ENCODE measurements at regions not wholly inside any gene's neighbourhood (a gene's known extent, or its start where the extent isn't known, plus 50 kb on each side); places are given as distances from the start of the nearest gene placed in this dataset.
A peak's percentile ranks its signal among the peaks of the same experiment; 100 is the strongest.

DNA sequence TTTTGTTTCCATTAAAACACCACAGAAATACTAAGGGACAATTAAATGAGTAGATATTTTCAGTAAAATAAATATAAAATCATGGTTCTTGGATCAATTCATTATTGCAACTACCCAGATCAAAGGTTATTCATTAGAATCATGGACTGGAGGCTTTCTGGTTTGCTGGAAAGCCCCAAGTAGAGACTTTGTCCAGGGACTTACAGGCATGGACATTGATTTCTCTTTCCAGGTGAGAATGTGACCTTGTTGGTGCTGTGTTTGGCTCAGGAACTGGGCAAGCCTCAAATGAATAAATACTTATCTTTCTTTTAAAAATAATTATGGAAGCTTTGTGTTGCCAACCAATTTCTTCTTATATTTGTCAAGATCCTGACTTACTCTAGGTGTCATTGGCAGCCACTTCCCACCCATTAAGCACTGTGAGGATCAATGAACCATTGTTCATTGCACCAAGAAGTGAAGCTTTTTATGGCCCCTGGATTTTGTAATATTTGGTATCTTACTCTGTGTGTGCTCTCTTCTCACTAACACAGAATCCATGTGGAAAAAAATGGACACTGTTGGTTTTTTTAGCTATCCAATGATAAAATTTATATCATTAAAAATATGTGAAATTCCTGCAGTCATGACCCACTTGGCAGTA is 205.8 kb upstream of the NRXN1 start:
- no peak for DNase-seq

DNA sequence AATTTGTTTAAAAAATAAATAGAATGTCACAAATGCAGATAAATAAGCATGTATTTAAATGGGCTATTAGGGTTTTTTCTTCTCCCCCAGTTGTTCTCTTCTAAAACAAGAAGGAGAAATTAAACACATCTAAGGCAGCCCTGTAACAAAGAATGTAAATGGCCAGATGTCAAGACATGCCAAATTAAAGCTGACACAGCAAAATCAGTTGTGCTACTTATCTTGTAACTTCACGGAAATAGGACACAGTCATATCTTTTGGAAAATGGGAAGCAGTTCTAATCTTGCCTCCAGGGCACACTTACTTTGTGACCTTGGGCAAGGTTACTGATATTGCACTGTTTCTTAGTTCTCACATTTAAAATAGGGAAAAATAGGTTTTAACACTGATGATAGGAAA is 200.1 kb upstream of the NRXN1 start:
- no peak for DNase-seq

DNA sequence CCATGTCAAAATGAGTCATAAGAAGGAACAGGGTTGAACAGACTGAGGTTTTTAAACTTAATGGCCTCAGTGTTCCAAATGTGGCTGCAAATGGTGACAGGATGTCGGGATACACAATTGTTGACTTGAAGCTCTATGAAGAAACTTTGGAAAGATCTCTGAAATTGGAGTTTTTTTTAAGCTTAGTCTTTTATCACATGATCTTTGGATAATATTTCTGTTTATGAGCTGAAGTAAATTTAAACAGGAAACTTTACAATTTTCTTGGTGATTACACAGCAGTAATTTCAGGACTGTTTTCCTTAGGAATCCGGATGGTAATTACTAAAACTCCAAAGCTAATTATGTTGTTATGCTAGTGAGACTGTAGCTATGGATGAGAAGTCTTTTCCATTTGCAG is 199.1 kb upstream of the NRXN1 start:
- no peak for DNase-seq

DNA sequence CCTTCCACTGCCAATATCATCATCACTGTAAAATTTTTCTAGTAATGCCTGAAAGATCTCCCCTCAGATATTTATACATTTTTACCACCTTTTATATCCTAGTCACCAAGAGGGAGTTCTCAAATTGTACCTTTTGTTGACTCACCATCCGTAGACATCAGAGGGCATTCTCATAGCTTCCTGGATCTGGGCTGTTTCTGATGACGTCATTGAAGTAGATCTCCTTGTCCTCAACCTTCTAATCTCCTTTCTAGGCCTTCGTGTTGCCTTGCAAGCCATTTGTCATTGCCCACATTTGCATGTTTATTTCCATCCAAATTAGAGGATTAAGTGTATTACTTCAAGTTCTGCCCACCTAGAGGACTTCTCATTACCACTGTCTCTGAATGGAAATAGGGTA is 193.4 kb upstream of the NRXN1 start:
- DNase-seq, result no peak

DNA sequence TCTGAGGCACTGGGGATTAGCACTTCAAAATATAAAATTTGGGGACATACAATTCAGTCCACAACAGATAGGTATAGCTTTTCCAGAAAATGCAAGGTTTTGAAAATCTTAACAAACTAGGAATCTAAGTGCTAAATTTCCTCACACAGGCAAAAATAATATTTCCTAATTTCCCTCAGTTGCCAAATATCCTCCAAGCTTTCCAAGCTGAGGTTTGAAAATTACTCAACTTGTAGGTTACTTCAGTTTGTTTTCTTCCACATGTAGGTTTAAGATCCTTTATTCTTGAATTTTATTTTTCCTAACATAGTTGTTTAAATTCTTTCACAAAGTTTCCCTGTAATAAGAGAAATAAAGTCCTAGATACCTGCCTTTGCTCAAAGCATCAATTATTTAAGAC is 192.9 kb upstream of the NRXN1 start:
- no peak for DNase-seq

DNA sequence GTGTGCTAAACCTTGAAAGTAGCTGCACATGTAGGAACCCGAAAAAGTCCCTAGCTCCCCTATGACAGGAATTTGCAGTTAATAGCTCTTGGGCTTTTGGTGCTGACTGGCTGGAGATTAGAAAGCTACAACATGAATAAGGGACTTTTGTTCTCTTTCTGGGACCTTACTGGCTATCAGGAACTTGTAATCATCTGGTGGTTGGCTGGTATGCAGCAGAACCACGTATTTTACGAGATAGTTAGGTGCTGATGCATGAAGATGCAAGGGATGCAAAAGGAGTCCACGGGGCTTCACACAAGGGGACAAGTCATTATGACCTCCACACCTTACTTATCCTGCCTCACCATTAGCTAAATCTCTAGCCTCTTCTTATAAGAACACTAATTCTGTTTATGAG is 190.2 kb upstream of the NRXN1 start:
- DNase-seq, result no peak

DNA sequence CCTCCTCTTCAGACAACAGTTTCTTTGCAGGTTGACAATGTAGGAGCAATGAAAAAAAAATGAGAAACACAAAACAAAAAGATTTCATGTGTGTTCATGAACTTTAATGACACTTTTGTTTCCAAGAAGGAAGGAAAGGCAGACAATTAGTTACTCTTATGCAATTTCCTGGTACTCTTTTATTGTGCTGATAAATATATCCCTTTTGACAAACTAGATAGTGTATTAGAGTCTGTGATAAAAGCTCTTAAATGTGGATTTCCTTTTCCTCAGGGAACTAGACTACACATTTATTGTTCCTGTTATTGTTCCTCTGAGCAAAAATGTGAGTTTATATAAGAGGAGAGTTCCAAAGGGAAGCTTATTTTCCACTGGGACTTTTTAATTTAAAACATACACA is 188.7 kb upstream of the NRXN1 start:
- no peak for DNase-seq

DNA sequence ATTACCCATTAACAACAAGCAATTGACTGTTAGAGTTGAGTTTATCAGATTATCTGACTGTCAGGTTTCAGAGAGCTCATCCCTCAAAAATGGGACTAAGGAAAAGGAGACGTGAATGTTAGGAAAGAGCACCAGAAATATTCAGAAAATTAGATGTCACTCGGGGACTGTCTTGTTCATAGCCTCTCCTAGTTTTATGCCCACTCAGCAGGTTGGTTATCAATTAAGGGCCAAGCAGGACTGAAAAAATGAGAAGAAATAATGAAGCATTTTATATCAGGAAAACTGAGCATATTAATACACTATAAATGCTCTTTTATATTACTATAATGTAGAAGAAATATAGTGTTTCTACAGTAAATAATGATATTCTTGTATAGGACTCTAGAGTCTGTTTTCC is 188.1 kb upstream of the NRXN1 start:
- no peak for DNase-seq

DNA sequence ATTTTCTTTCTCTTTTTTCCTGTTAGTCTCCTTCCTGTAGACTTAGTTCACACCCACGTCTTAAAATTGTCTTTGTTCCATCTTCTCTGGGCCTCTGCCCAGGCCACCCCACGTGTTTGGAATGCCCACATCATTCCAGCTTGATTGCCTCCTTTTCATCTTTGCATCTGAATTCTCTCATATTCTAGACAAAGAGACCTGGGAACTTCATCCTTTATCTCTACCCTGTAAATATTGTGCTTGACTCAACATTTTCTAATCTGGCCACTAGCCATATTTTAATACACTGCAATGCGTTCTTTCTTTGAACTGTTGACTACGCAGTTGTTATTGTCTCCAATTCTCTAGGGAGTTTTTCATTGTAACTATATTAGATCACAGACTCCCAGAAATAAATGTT is 187.5 kb upstream of the NRXN1 start:
- no peak for DNase-seq

DNA sequence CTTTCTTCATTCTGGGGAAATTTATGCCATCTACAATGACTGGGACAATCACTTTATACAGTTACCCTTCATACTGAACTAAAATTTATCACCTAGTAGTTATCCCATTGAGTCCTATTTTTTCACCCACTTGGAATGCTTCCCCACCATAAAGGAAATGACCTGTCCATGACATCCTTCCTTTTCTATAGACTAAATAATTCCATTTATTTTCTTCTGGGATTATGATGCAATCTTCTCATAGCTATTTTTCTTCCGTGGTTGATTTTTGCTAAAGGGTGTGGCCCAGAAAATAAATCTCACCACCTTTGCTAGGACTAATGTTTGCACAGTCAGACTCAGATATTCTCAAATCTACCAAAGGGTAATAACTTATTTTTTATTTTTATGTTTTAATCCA is 186.1 kb upstream of the NRXN1 start:
- no peak for DNase-seq

DNA sequence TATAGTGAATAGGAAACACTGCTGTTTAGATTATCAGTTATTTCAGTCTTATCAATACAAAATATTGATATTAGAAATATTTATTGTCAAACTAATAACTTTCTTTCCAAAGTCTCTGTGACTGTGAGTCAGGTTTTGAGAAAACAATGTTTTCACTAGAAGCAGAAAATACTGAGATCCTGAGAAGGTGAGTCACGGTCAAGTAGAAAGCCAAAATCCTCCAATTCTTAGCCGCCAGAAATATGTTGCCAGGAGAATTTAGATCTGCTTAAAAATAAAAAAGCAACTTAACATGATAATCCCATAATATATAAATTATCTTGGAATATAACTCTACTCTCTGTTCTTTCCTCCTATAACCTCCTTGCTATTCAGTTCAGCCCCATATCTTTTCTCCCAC is 181.9 kb upstream of the NRXN1 start:
- no peak for DNase-seq

DNA sequence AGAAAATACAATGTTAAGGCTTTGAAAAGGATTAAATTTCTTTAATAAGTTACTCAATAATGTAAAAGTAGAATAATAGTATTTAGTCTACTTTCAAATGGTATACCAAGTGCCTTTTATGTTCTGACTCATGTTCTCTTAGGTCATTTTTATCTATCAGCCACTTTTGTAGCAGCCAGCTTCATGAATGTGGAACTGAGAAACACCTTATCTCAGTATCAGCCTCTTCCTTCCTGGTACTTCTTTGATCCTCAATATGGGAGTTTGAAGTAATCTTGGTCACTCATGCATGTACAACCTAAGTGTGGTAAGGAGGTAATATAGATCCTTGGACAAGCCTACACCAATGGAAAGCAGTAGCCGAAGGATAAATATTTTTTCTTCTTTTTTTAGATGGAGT is 180.4 kb upstream of the NRXN1 start:
- DNase-seq, result no peak

DNA sequence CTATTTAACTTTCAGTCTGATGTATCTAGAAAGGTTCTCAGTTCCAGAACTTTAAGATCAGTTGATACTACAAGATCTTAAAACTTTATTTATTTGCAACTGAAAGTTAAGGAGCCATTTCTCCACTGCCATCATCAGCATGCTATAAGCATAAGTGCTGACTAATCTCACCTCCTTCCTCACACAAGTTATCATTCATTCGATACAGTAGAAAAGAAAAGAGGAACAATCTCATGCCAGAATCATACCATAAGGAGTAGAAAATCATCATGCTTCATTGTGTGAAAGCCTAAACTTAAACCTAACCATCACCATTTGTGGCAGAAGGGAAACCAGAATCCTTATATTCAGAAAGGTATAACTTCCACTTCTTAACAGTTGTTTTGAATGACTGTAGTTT is 176.6 kb upstream of the NRXN1 start:
- no peak for DNase-seq

DNA sequence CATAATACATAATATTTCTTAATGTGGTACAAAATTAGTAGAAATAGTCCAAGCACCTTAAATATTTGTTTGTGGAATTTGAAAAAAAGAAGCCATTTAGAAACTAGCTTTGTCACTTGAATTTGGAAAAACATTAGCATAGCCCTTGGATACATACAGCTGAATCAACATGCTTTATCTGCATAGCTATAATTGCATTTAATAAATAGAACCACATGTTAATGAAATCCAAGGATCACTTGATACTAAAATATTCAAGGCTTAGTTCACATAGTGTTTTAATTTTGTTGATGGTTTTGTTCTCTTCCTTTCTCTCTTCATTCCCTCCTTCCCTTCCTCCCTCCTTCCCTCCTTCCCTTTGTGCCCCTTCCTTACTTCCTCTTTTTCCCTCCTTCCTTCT is 169.4 kb upstream of the NRXN1 start:
- DNase-seq, result no peak

DNA sequence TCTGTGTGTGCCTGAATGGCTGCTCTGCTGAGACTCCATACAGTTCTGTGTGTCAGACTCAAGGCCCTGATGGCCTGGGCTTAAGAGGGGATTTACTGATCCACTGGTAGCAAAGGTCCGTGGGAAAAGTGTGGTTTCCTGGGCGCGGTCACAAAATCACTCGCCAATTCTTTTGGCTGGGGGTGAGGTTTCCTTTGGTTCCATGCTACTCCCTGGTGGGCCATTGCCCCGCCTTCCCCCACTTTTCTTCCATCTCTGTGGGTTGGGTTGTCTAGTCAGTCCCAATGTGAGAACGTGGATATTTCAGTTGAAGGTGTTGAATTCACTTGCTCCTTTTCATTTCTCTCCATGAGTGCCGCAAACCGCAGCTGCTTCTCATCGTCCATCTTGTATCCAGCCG is 162.7 kb upstream of the NRXN1 start:
- no peak for DNase-seq

DNA sequence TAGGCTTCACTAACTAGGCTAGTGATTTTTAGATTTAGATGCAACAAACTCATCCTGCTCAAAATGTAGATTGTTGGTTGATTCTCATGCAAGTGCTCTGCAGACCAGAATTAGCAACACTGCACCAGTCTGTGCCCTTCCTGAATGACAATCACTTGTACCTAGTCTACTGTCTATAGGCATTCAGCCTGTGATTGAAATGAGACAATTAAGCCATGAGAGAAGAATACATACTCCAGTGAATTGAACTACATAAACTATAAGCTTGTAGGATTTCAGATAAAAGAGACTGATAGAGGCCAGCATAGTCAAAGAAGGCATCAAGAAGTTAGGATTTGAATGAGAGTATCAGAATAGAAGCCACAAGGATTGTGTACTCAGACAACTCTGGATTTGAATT is 138.3 kb upstream of the NRXN1 start:
- DNase-seq, result no peak

DNA sequence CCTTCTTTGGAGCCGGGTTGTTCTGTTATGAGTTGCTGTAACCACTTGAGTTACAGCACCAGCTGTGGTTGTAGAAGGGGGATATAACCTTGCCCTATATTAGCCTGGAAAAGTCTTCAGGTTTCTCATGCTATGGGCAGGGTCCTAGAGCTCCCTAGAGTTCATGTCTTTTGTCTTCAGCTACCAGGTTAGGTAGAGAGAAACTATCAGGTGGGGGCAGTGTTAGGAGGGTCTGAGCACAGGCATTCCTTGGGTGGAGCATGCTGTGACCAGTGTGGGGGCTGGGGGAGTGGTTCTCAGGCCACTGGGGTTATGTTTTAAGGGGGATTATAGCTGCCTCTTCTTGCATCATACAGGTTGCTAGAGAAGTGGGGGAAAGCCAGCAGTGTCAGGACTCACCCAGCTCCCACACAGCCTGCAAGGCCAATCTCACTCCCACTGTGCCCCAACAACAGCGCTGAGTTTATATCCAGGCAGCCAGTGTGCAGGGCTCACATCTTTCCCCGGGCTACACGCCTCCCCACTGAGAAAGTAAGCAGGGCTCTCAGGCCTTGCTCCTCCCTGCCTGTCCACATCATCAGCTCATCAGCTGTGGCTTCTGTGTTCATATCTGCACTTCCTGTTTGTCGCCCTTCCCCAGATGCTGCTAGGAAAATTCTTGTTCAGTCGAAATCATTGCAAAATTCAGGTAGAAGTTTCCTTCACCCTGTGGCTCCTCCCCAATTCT is 133.8 kb upstream of the NRXN1 start:
- DNase-seq, result no peak

DNA sequence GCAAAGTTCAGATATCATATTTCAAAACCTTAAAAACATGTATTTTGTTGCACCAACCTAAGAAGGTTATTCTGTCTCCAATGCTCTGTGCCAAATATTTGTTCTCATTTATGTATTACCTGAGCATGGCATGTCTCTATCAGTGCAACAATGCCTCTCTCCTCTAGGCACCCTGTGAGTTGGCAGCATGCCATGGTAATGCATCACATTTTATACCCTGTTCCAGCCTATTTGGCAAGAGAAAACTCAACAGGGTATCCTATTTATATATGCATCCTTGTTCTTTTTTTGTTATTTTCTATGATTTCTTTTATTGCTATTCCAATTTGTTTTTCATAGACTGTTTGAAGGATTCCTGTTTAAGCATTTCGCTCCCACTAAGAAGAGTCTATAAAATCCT is 126.3 kb upstream of the NRXN1 start:
- DNase-seq, result peak; percentile 4

DNA sequence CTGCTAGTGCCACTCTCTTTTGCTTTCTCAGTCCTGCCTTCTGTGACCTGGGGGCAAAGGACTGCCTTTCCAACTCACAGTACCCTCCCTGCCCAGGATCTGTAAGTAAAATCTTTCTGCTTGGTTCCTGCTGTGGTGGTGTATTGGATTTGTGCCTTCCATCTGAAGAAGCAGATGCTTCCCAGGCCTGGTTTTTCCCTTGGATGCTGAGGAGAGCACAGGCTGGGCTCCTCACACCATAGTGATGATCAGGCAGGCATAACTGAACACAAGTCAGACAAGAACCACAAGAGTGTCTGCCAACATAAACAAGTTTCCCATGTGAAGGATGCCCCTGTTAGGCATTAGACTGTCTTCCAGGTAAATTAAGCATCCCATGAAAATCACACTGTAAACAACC is 121.3 kb upstream of the NRXN1 start:
- DNase-seq, result no peak

DNA sequence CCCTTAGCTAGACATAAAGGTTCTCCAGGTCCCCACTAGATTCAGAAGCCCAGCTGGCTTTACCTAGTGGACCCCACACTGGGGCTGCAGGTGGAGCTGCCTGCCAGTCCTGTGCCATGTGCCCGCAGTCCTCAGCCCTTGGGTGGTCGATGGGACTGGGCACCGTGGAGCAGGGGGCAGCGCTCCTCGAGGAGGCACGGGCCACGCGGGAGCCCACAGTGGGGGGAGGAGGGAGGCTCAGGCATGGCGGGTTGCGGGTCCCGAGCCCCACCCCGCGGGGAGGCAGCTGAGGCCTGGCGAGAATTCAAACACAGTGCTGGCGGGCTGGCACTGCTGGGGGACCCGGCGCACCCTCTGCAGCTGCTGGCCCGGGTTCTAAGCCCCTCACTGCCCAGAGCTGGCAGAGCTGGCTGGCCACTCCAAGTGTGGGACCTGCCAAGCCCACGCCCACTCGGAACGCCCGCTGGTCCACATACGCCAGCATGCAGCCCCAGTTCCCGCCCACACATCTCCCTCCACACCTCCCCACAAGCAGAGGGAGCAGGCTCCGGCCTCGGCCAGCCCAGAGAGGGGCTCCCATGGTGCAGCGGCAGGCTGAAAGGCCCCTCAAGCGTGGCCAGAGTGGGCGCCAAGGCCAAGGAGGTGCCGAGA is 119.7 kb upstream of the NRXN1 start:
- DNase-seq, result no peak

DNA sequence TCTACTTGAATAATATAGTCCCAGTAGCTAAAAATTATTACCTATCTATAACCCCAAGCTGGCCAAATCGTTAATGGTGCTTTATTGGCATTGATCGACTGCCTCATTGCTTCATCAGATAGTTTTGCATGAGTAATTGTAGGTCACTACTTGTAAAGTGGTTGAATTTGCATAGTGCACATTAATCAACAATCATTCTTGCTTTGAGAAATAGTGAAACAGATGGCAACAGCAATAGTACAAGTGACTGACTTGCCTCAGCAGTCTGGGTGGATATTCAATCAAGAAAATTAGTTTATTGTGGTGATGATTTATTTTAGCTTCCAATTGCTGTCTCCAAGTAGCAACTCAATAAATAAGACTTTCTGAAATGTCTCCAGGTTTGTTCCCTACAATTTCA is 117.8 kb upstream of the NRXN1 start:
- DNase-seq, result no peak

DNA sequence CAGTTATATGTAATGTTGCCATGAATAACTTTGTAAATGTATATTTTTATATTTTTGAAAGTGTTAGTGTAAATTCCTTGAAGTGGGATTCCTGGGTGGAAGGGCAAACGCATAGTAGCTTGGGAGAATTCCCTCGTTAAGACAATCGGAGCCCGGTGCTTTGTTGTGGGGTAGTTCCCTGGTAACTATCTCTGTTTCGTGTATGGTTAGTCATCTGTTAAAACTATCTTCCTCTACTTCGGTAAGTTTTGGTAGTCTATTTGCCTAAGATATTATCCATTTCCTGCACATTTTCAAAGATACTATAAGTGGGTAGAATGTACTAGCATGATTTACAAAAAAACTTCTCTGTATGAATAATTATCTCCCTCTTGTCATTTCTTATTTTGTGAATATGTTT is 113.8 kb upstream of the NRXN1 start:
- no peak for DNase-seq

DNA sequence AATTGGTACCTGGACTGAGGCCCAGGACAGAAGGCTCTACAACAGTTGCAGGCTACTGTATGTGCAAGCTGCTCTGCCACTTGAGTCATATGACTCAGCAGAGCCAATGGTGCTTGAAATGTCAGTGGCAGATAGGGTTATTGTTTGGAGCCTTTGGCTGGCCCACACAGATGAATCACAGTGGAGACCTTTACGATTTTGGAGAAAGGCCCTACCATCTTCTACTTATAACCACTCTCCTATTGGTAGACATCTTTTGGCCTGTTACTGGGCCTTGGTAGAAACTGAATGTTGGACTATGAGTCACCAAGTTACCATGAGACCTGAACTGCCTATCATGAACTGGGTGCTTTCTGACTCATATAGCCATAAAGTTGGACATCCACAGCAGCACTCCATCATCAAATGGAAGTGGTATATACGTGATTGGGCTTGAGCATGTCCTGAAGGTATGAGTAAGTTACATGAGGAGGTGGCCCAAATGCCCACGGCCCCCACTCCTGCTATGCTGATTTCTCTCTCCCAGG is 88.9 kb upstream of the NRXN1 start:
- no peak for DNase-seq

DNA sequence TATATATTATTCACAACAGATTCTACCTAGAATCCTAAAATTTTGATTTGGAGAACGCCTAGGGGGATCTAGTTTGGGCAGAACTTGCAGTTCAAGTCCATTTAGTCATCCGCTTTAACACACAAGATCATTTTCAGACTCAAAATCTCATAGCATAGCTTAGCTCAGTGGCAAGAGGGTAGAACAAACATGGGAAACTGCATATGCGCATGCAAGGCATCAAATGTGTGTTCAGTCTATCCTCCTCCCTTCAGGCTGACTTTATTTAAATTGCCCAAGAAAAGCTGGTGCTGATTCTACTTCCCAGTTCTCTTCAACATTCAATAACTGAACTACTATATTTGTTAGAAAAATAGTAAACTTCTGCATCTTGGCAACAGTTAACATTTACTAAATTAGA is 79.6 kb upstream of the NRXN1 start:
- DNase-seq, result no peak

Measured in NCI-H187 treated with DMSO at 0.1 percent for 48 hours (cell line).